ENCODE measurements at regions not wholly inside any gene's neighbourhood (a gene's known extent, or its start where the extent isn't known, plus 50 kb on each side); places are given as distances from the start of the nearest gene placed in this dataset.

GRCh38 chr2:129274918-129275317 is 704.5 kb upstream of the RAB6C start:
- H3K9me2 ChIP-seq (ENCODE audit: insufficient read depth), result no peaks in the 10 kb centered on the region
- ChIA-PET CTCF (no interaction called here), POLR2A (ENCODE audit: unreplicated experiment) (interaction anchor here (0.6 kb wide), 1 partner anchor 120 kb away, joined by 3 read pairs; no protein-coding TSS in a partner anchor)
- no peaks in the 10 kb centered on the region for H3K4me1 ChIP-seq (replicated peaks; ENCODE audit: insufficient read depth)
- H3K9me3 ChIP-seq (ENCODE audit: insufficient read depth, low read depth), result no peaks in the 10 kb centered on the region
- H3F3A ChIP-seq (ENCODE audit: insufficient read depth, low read depth), result no peaks in the 10 kb centered on the region
- intact Hi-C loops (cut with micrococcal nuclease; ENCODE audit: unreplicated experiment), result no loop called here
- H3K4me2 ChIP-seq, result no peak overlapping the region
- no peak overlapping the region for H3K4me3 ChIP-seq
- no peak overlapping the region for H2AFZ ChIP-seq
- DNase-seq, result no peak
- no peaks in the 10 kb centered on the region for H3K36me3 ChIP-seq (ENCODE audit: low read depth)
- no peak overlapping the region for H3K27ac ChIP-seq
- TF ChIP-seq EZH2 (IDR thresholded peaks at IDR 0.05; ENCODE audit: low read depth) (no peak), CTCF (conservative IDR thresholded peaks at IDR 0.05) (no peak)
- H3K27me3 ChIP-seq (ENCODE audit: insufficient read depth, low read depth), result 0 out of 2 replicates have a peak, but pooled peaks cover 5% of the 10 kb centered on the region
- no TSS peak for BruUV-seq (replicated peaks)
- no peaks in the 10 kb centered on the region for H4K20me1 ChIP-seq (ENCODE audit: insufficient read depth)
- H3K79me2 ChIP-seq (ENCODE audit: low read depth), result no peaks in the 10 kb centered on the region

- H3K4me3 ChIP-seq, result no peak overlapping the region
- H3K27ac ChIP-seq, result no peak overlapping the region
- no peaks in the 10 kb centered on the region for H4K20me1 ChIP-seq (ENCODE audit: insufficient read depth)
- no peaks in the 10 kb centered on the region for H3F3A ChIP-seq (ENCODE audit: insufficient read depth, low read depth)
- CTCF ChIA-PET, result no interaction called here
- no peak for DNase-seq
- no peaks in the 10 kb centered on the region for H3K9me2 ChIP-seq (ENCODE audit: insufficient read depth)
- 0 out of 2 replicates have a peak, but pooled peaks cover 5% of the 10 kb centered on the region for H3K27me3 ChIP-seq (ENCODE audit: insufficient read depth, low read depth)
- no peaks in the 10 kb centered on the region for H3K36me3 ChIP-seq (ENCODE audit: low read depth)
- TF ChIP-seq CTCF (conservative IDR thresholded peaks at IDR 0.05) (no peak), EZH2 (IDR thresholded peaks at IDR 0.05; ENCODE audit: low read depth) (no peak)
- H2AFZ ChIP-seq, result no peak overlapping the region
- H3K4me1 ChIP-seq (replicated peaks; ENCODE audit: insufficient read depth), result no peaks in the 10 kb centered on the region
- intact Hi-C loops (cut with micrococcal nuclease; ENCODE audit: unreplicated experiment), result no loop called here
- H3K4me2 ChIP-seq, result no peak overlapping the region
- no peaks in the 10 kb centered on the region for H3K9me3 ChIP-seq (ENCODE audit: insufficient read depth, low read depth)
- POLR2A ChIA-PET (ENCODE audit: unreplicated experiment), result no interaction called here
- no TSS peak for BruUV-seq (replicated peaks)
- no peaks in the 10 kb centered on the region for H3K79me2 ChIP-seq (ENCODE audit: low read depth)
Observed at GRCh38 chr2:129275706-129276105, 703.8 kb upstream of the RAB6C start.

GRCh38 chr2:129276978-129277584 is 702.4 kb upstream of the RAB6C start:
- no peak overlapping the region for H2AFZ ChIP-seq
- no peaks in the 10 kb centered on the region for H3K4me1 ChIP-seq (replicated peaks; ENCODE audit: insufficient read depth)
- no peak overlapping the region for H3K4me3 ChIP-seq
- no peak overlapping the region for H3K4me2 ChIP-seq
- no peaks in the 10 kb centered on the region for H4K20me1 ChIP-seq (ENCODE audit: insufficient read depth)
- 0 out of 2 replicates have a peak, but pooled peaks cover 5% of the 10 kb centered on the region for H3K27me3 ChIP-seq (ENCODE audit: insufficient read depth, low read depth)
- no peaks in the 10 kb centered on the region for H3K9me2 ChIP-seq (ENCODE audit: insufficient read depth)
- no peaks in the 10 kb centered on the region for H3K79me2 ChIP-seq (ENCODE audit: low read depth)
- H3K36me3 ChIP-seq (ENCODE audit: low read depth), result no peaks in the 10 kb centered on the region
- no peak for DNase-seq
- ChIA-PET CTCF (no interaction called here), POLR2A (ENCODE audit: unreplicated experiment) (no interaction called here)
- no peaks in the 10 kb centered on the region for H3F3A ChIP-seq (ENCODE audit: insufficient read depth, low read depth)
- no peaks in the 10 kb centered on the region for H3K9me3 ChIP-seq (ENCODE audit: insufficient read depth, low read depth)
- BruUV-seq (replicated peaks), result no TSS peak
- intact Hi-C loops (cut with micrococcal nuclease; ENCODE audit: unreplicated experiment), result no loop called here
- TF ChIP-seq EZH2 (IDR thresholded peaks at IDR 0.05; ENCODE audit: low read depth), result no peak
- no peak for TF ChIP-seq CTCF (conservative IDR thresholded peaks at IDR 0.05)
- no peak overlapping the region for H3K27ac ChIP-seq
